ENCODE measurements at regions not wholly inside any gene's neighbourhood (a gene's known extent, or its start where the extent isn't known, plus 50 kb on each side); places are given as distances from the start of the nearest gene placed in this dataset.

- DNase-seq (ENCODE audit: low spot score) = no peak
These were observed 93.2 kb upstream of the ADAMTS16 start for GRCh38 chr5:5046680-5047502.

- no peak for DNase-seq (ENCODE audit: low spot score)
These were observed 89.3 kb upstream of the ADAMTS16 start for GRCh38 chr5:5050801-5051200.

- no peak for DNase-seq (ENCODE audit: low spot score)
These were observed 84.4 kb upstream of the ADAMTS16 start for GRCh38 chr5:5055712-5056111.

GRCh38 chr5:5061836-5062235 is 78.3 kb upstream of the ADAMTS16 start:
- no peak for DNase-seq (ENCODE audit: low spot score)

GRCh38 chr5:5062525-5063302 is 77.4 kb upstream of the ADAMTS16 start:
- DNase-seq (ENCODE audit: low spot score) = no peak

GRCh38 chr5:5063533-5063953 is 76.6 kb upstream of the ADAMTS16 start:
- no peak for DNase-seq (ENCODE audit: low spot score)

GRCh38 chr5:5065472-5065871 is 74.7 kb upstream of the ADAMTS16 start:
- DNase-seq (ENCODE audit: low spot score) = no peak

DNA sequence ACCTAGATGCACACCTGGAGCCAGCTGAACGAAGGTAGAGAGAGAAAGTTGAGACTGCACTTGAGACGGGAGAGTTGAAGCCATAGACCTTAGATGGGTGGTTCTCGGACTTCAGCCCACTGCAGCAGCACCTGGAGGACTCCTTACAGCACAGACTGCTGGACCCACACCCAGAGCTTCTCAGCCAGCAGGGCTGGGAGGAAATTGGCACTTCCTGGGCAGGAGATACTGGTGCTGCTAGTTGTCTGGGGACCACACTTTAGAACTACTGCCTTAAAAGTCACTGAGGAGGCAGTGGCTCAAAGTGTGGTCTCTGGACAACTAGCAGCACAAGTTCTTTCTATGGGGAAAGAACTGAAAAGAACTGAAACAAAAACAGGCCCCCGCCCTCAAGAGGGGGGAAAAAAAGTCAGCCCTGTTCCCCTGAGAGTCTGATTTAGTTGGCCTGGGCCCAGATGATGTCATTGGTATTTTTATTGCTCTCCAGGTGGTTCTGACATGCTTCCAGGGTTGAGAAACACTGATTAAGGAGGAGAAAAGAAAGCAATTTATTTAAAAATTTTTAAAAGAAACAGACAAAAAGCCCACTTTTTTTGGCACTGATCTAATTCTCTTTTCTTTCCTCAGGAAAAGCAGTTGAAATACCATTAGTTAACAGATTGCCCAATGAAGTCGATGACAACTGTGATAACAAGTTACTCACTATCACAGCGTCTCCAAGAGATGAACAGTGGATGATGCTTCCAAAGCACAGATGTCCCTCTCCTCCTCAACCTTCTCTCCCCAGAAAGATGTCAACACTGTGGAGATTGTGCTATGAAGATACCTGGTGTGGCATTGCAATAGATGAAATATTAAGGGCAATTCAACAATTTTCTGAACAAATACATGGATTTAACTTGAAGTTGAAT is 73.6 kb upstream of the ADAMTS16 start:
- DNase-seq (ENCODE audit: low spot score) = peak; percentile 28

DNA sequence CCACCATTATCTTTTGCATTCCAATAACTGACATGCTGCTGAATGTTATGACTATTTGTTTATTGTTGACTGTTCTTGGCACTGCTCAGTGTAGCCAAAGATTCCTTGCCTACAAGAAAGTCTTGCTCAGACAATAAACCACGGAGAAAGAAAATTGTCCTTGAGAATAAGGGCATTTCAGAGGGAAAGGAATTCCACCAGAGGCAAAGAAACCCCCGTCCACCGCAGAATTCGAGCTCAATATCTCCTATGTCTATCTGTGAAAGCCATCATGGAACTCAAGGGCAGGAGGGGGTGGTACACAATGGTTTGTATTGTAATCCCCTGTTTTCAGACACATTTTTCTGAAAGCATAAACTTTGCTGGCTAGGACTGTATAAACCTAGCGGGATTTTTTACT is 70.3 kb upstream of the ADAMTS16 start:
- DNase-seq (ENCODE audit: low spot score) = no peak

GRCh38 chr5:5071554-5071953 is 68.6 kb upstream of the ADAMTS16 start:
- no peak for DNase-seq (ENCODE audit: low spot score)

- no peak for DNase-seq (ENCODE audit: low spot score)
These were observed 62.9 kb upstream of the ADAMTS16 start for GRCh38 chr5:5077236-5077635.

DNA sequence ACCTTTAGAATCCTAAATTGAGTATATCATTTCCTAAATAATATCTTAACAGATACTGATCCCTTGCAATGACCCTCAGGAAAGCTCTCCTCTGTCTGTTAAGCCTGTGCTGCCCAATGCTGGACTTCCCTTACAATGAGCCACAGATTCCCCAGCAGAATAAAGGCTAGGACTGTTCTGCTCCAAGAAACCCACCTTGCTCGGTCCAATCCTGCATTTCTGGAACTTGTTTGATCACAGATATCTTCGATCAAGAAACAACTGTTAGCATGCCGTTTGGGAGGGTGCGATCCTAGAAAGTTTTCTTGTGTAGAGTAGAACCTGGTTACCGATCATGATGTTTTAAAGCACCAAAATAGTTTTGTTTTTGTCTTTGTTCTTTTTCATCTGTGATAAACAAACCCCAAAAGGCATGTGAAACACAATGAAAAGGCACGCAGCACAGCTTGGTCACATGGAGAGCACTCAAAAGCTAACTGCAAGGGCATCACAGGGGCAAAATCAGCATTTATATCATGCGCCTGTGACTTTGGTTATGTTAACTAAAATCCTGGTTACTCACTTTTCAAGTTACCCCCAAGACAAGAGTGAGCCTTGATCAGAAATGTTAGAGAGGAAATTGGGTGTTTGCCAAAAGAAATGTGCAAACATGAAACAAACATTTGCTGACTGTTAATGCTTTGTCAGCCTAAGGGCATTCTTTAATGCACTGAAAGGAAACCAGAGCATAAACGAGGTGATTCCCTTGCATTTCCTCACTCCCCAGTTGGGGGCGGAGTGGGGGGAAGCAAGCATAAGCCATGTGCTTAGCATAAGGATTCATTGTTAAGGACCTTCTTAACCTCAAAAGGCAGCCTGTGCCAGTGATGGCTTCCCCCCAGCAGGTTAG is 61.9 kb upstream of the ADAMTS16 start:
- no peak for DNase-seq (ENCODE audit: low spot score)

DNA sequence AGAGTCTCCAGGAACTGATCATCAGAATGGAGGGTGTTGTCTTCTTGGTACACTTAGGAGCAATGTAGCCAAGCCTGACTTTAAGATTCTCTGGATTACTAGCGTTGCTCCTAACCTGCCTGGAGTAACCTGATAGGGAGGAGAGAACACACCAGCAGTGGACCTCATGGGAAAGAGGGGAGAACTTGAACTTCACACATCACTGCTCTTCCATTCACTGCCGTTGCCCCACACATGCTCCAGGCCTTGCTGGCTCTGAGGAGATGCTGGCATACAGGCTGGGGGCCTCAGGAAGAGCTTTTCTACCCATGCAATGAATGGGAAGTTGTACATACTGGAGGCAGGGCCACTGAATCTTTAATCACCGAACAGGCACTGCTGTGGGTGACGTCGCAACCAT is 60.3 kb upstream of the ADAMTS16 start:
- DNase-seq (ENCODE audit: low spot score) = no peak

- no peak for DNase-seq (ENCODE audit: low spot score)
These were observed 59.3 kb upstream of the ADAMTS16 start for GRCh38 chr5:5080790-5081189.

DNA sequence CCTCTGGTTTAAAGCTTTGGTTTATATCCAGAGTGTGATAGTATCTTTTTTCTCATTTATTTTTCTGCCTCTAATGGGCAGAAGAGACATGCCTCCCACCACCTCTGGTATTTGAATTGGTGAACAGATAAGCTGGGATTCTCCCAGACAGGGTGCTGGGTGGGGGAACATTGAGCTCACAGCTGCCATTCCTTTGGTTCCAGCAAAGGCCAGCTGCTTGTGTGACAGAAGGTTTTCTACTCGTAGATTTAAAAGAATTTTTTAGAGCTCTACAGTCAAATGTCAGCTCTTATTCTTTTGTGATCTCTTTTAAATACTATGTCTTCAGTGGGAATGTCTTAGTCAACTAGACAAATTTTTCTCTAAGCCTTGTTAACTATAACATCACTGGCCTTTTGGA is 54.7 kb upstream of the ADAMTS16 start:
- DNase-seq (ENCODE audit: low spot score) = no peak

GRCh38 chr5:5089895-5090649 is 50.1 kb upstream of the ADAMTS16 start:
- DNase-seq (ENCODE audit: low spot score) = no peak

Measured in A172 (cell line).